GM12873 (cell line): ENCODE measurements at regions not wholly inside any gene's neighbourhood (a gene's known extent, or its start where the extent isn't known, plus 50 kb on each side); places are given as distances from the start of the nearest gene placed in this dataset.

Experiments
- CTCF ChIP-seq: IDR thresholded peaks from 2 replicates; pipeline ENCODE4 v1.5.1; 2012; ENCODE audit warnings: low read depth, mild to moderate bottlenecking, moderate library complexity, low read length, control low read depth; ENCODE audit not compliant: insufficient read depth; ENCODE audit errors: missing control alignments

DNA sequence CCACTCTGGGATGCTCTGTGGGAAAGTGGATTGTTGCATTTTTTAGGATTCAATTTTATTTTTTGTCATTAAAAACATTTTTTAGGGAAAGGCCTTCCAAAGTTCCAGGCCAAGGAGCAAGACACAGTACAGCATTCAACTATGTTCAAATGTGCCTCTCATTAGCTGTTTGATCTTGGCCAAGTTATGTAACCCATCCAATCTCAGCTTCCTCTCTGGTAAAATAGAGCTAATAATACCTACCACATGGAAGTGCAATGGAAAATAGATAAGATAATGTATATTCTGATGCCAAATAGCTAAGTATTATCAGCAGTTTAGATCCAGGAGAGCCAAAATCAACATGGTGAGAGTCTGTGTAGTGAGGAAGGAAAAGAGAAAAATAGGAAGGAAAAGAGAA, 220.3 kb upstream of the SESN3 start:
- no peak for TF ChIP-seq CTCF

- TF ChIP-seq CTCF, result no peak
These were observed 219.6 kb upstream of the SESN3 start for GRCh38 chr11:95450547-95451123.

DNA sequence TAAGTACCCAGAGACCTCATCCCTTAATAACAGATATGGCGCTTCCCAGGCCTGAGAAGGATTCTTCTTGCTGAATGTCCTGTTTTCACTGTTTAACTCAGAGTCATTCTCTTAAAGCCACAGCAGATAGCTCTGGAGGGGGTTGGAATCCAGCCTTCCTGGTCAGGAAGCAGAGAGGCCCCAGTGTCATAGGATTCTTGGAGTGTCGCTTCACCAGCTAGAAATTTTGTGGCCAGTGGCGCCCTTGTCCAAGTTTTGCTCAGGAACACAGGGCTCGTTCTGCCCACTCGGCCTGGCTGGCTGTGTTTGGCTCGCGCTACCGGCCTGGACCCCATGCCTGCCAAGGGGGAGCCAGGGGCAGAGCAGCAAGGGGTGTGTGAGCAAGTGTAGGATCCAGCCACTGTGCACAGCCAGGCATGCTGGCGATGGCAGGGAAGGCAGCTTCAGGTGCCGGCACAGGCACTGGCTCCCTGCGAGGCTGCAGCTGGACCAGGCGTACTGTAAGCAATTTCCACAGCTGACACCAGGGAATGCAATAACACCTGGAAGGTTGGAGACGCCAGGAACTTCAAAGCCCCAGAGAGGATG, 214.8 kb upstream of the SESN3 start:
- no peak for TF ChIP-seq CTCF

DNA sequence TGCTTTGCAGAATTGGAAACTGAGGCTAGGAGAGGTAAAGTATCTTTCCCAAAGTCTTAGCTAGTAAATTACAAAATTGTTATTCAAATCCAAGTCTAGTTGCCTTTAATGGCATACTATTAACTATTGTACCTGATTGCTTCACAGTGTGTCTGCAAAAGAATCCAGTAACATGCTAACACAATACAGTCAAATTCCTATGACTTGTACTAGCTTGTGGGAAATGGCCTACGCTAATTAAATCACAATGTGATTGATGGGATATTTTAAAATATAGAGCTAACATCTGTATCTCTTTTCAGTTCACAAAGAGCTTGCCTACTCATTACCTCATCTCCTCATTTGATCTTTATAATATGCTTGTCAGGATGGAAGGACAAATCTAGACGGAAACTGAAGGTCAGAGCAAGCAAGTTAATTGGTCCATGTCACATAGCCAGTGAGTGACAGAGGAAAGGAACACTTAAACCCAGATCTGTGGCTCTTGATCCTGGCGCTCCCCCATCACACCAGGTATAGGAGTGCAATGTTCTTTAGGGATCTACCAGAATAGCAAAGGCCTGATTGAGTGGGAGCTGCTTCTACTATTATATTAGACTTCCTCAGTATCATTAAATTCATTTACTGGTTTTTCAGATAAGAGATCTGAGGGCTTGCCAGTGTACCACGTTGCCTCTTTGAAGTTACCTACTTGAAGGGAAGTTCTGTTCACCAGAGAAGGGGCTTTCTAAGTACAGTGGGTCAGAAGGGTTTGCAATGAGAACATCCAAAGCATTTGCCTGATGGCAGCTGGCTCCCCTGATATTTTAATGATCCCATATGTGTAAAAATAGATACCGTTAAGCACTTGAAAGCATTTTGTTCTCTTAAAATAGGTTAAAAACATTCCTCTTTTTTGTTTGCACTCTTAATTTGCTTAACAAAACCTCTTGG, 213.6 kb upstream of the SESN3 start:
- TF ChIP-seq CTCF, result no peak

DNA sequence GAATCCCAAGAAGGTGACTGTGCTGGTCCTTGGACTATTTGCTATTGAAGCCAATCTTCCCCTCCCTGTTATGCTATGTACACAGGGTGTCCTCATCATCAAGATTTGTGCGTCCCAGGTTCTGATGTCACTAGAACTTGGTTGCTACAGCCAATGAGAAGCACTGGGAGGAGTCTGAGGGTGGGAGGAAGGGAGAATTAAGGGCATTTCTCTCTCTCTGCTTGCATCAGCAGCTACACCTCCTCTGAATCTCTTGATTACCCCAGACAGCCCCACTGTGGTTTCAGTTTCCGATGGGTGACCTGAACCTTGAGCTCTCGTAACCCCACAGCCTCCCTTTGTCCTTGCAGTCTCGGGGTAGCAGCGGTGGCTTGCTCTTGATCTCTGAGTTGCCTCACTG, 212.4 kb upstream of the SESN3 start:
- TF ChIP-seq CTCF, result no peak

DNA sequence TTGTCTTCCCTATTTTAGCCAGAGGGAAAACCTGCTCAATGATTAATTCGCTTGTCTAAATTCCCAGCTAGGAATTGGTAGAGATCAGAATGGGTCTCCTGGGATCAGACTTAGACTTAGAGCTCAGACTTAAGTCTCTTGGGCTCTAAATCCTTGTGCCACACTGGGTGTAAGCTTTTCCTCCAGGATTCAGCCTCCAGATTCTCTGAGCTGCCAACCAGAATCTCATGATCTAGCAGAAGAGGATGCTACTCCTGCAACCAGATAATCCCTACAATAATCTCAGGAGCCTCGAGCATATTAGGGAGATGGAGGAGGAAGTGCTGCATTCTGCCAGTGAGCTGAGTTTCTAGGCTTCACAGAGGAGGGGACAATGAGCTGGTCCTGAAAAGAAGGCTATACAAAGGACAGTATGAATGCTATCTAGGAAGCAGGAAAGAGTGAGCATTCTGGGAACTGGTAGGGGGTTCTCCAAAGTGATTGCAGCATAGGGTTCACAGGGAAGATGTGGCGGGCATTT, 211.6 kb upstream of the SESN3 start:
- no peak for TF ChIP-seq CTCF
